Thoracic aorta (tissue), 2 donors: ENCODE measurements at regions not wholly inside any gene's neighbourhood (a gene's known extent, or its start where the extent isn't known, plus 50 kb on each side); places are given as distances from the start of the nearest gene placed in this dataset.

Experiments used
- ATAC-seq: fragments of 150-250 bp; one replicate; pipeline ENCODE4 v1.8.0; 2017; ENCODE audit warnings: low read depth; ENCODE audit not compliant: insufficient number of reproducible peaks, low FRiP score
- DNase-seq: peaks from one replicate; pipeline ENCODE4 v3.0.0-alpha.2; 2020; ENCODE audit warnings: low spot score
- H3K27ac ChIP-seq, 2 donors: fragments of 200-600 bp; sonication (generic); 1 replicate in 1 of 2; 2 replicates in 1 of 2; pipeline ENCODE4 v1.5.1; 2016; ENCODE audit warnings: mild to moderate bottlenecking in 2 of 2, moderate library complexity in 2 of 2
- H3K27me3 ChIP-seq: fragments of 200-600 bp; sonication (generic); replicated peaks from 2 replicates; pipeline ENCODE4 v1.6.0; 2016; ENCODE audit warnings: mild to moderate bottlenecking; ENCODE audit not compliant: insufficient read depth
- H3K36me3 ChIP-seq: fragments of 200-600 bp; sonication (generic); one replicate; pipeline ENCODE4 v1.5.1; 2016
- H3K4me1 ChIP-seq, 2 donors: fragments of 200-600 bp; sonication (generic); 1 replicate in 1 of 2; 2 replicates in 1 of 2; pipeline versions ENCODE4 v1.5.1 to v1.6.0; 2016; ENCODE audit warnings: low read depth in 2 of 2, mild to moderate bottlenecking in 1 of 2; ENCODE audit not compliant: control insufficient read depth in 1 of 2
- H3K4me3 ChIP-seq: fragments of 200-600 bp; sonication (generic); 2 replicates; pipeline ENCODE4 v1.5.1; 2016; ENCODE audit warnings: mild to moderate bottlenecking
- H3K9me3 ChIP-seq: fragments of 200-600 bp; sonication (generic); 2 replicates; pipeline ENCODE4 v1.5.1; 2016
- CTCF ChIP-seq: fragments of 200-600 bp; sonication (generic); IDR thresholded peaks from one replicate; pipeline ENCODE4 v1.5.1; 2019; ENCODE audit warnings: antibody characterized with exemption

- Histone ChIP-seq H3K36me3 (no peaks in the 10 kb centered on the region), H3K9me3 (no peaks in the 10 kb centered on the region), H3K27ac (no peak overlapping the region), H3K4me3 (no peak overlapping the region), H3K27me3 (no peaks in the 10 kb centered on the region), H3K4me1 (no peaks in the 10 kb centered on the region)
- TF ChIP-seq CTCF, result no peak
- DNase-seq (no peak), ATAC-seq (no peak)
Measured at GRCh38 chr13:61136093-61136492, 279.6 kb downstream of the PCDH20 start.

- Histone ChIP-seq H3K9me3 (no peaks in the 10 kb centered on the region), H3K27ac (no peak overlapping the region), H3K27me3 (no peaks in the 10 kb centered on the region), H3K4me3 (no peak overlapping the region), H3K4me1 (no peaks in the 10 kb centered on the region), H3K36me3 (no peaks in the 10 kb centered on the region)
- no peak for TF ChIP-seq CTCF
- no peak for DNase-seq
- no peak for ATAC-seq
Measured at GRCh38 chr13:61135583-61135982, 280.1 kb downstream of the PCDH20 start.

GRCh38 chr13:61128850-61129645, 286.6 kb downstream of the PCDH20 start:
- H3K27me3 ChIP-seq, result no peaks in the 10 kb centered on the region
- H3K27ac ChIP-seq, result no peak overlapping the region
- no peak for TF ChIP-seq CTCF
- DNase-seq (no peak), ATAC-seq (no peak)
- H3K4me3 ChIP-seq, result no peak overlapping the region
- no peaks in the 10 kb centered on the region for H3K36me3 ChIP-seq
- no peaks in the 10 kb centered on the region for H3K9me3 ChIP-seq
- no peaks in the 10 kb centered on the region for H3K4me1 ChIP-seq

- Histone ChIP-seq H3K4me3 (no peak overlapping the region), H3K4me1 (no peaks in the 10 kb centered on the region), H3K27ac (no peak overlapping the region), H3K9me3 (no peaks in the 10 kb centered on the region), H3K27me3 (no peaks in the 10 kb centered on the region), H3K36me3 (no peaks in the 10 kb centered on the region)
- ATAC-seq, result no peak
- no peak for DNase-seq
- TF ChIP-seq CTCF, result no peak
Measured at GRCh38 chr13:61123538-61124289, 291.9 kb downstream of the PCDH20 start.

- no peaks in the 10 kb centered on the region for H3K36me3 ChIP-seq
- no peaks in the 10 kb centered on the region for H3K27me3 ChIP-seq
- H3K4me3 ChIP-seq, result no peak overlapping the region
- TF ChIP-seq CTCF, result no peak
- H3K4me1 ChIP-seq, result no peaks in the 10 kb centered on the region
- no peak for ATAC-seq
- DNase-seq, result no peak
- H3K27ac ChIP-seq, result no peak overlapping the region
- no peaks in the 10 kb centered on the region for H3K9me3 ChIP-seq
Measured at GRCh38 chr13:61113140-61113658, 302.4 kb downstream of the PCDH20 start.
